PFSK-1 (cell line): ENCODE measurements at regions not wholly inside any gene's neighbourhood (a gene's known extent, or its start where the extent isn't known, plus 50 kb on each side); places are given as distances from the start of the nearest gene placed in this dataset.

Experiments
- POLR2AphosphoS5 ChIP-seq: IDR thresholded peaks from 2 replicates; pipeline ENCODE4 v1.6.1; 2012; ENCODE audit warnings: low read depth, mild to moderate bottlenecking, control low read depth, low read length, moderate library complexity
- REST ChIP-seq, 2 experiments: IDR thresholded peaks; 2 replicates each; pipeline versions ENCODE4 v1.6.1 to v1.8.0; 2011 to 2012; ENCODE audit warnings: low read depth in 2 of 2, low read length in 2 of 2, control low read depth in 1 of 2, inconsistent platforms in 1 of 2, mild to moderate bottlenecking in 1 of 2, moderate library complexity in 1 of 2; ENCODE audit not compliant: insufficient read depth in 1 of 2
- SIN3A ChIP-seq: IDR thresholded peaks from 2 replicates; pipeline ENCODE4 v1.6.1; 2012; ENCODE audit warnings: mild to moderate bottlenecking, low read length, moderate library complexity, borderline replicate concordance; ENCODE audit not compliant: insufficient read depth
- TAF1 ChIP-seq: IDR thresholded peaks from 2 replicates; pipeline ENCODE4 v1.6.1; 2012; ENCODE audit warnings: low read length, control low read depth, borderline replicate concordance; ENCODE audit not compliant: insufficient read depth

- TF ChIP-seq POLR2AphosphoS5 (no peak), TAF1 (no peak), REST (IDR thresholded peaks at IDR 0.05; ENCODE audit: insufficient read depth in 1 of 2, low read depth in 2 of 2, low read length in 2 of 2) (no peak), SIN3A (no peak)
Observed at GRCh38 chr15:29403772-29404171, 134.2 kb upstream of the NSMCE3 start.
